ENCODE measurements at regions not wholly inside any gene's neighbourhood (a gene's known extent, or its start where the extent isn't known, plus 50 kb on each side); places are given as distances from the start of the nearest gene placed in this dataset.

GRCh38 chr22:40118979-40119378, 58.7 kb upstream of the TNRC6B start:
- Mint-ChIP-seq H3K36me3 (peaks cover 23% of the 10 kb centered on the region), H3K4me1 (peaks cover 69 to 83% (median 81%) of the 10 kb centered on the region in 3 donors), H3K9me3 (no peaks in the 10 kb centered on the region), H3K27ac (peak overlapping the region; percentile 6 to 18), H3K4me3 (no peak overlapping the region), H3K27me3 (no peaks in the 10 kb centered on the region)
- DNase-seq, result no peak
- CTCF ChIA-PET, result no interaction called here
- no peak for ATAC-seq (replicated peaks in 1 of 4)
- Histone ChIP-seq H3K36me3 (ENCODE audit: control insufficient read depth in 2 of 2, extremely low read depth in 1 of 2, insufficient read depth in 1 of 2, low read length in 1 of 2) (peaks cover 8 to 28% of the 10 kb centered on the region in 2 donors), H3K9me3 (no peaks in the 10 kb centered on the region), H3K4me3 (ENCODE audit: control insufficient read depth in 1 of 2, extremely low read depth in 1 of 2, low read length in 1 of 2) (no peak overlapping the region), H3K27me3 (replicated peaks in 1 of 2; ENCODE audit: control insufficient read depth in 2 of 2, extremely low read depth in 1 of 2, insufficient read depth in 2 of 2, low read length in 1 of 2) (no peaks in the 10 kb centered on the region), H3K4me1 (ENCODE audit: control insufficient read depth in 1 of 2, extremely low read depth in 1 of 2, insufficient read depth in 2 of 2, low read length in 2 of 2) (peaks cover 41 to 67% of the 10 kb centered on the region in 2 experiments), H3K27ac (ENCODE audit: low read length) (no peak overlapping the region)
- POLR2A ChIA-PET, result no interaction called here
- 100% methylated on average over 1 of the region's 8 CpGs for WGBS (ENCODE audit: insufficient coverage)

GRCh38 chr22:40120848-40121247, 56.9 kb upstream of the TNRC6B start:
- Histone ChIP-seq H3K36me3 (ENCODE audit: control insufficient read depth in 2 of 2, extremely low read depth in 1 of 2, insufficient read depth in 1 of 2, low read length in 1 of 2) (peaks cover 8 to 32% of the 10 kb centered on the region in 2 donors), H3K27me3 (replicated peaks in 1 of 2; ENCODE audit: control insufficient read depth in 2 of 2, extremely low read depth in 1 of 2, insufficient read depth in 2 of 2, low read length in 1 of 2) (no peaks in the 10 kb centered on the region), H3K9me3 (no peaks in the 10 kb centered on the region), H3K27ac (ENCODE audit: low read length) (no peak overlapping the region), H3K4me1 (ENCODE audit: control insufficient read depth in 1 of 2, extremely low read depth in 1 of 2, insufficient read depth in 2 of 2, low read length in 2 of 2) (peaks cover 24 to 52% of the 10 kb centered on the region in 2 experiments), H3K4me3 (ENCODE audit: control insufficient read depth in 1 of 2, extremely low read depth in 1 of 2, low read length in 1 of 2) (no peak overlapping the region)
- CTCF ChIA-PET, result interaction anchor here in 1 of 2 donors (0.6 kb wide), 1 partner anchor 18 kb away, joined by 4 read pairs; no protein-coding TSS in a partner anchor
- H3K27me3 Mint-ChIP-seq, result no peaks in the 10 kb centered on the region
- ATAC-seq (replicated peaks in 1 of 4), result no peak
- no peaks in the 10 kb centered on the region for H3K9me3 Mint-ChIP-seq
- DNase-seq, result no peak
- WGBS (ENCODE audit: insufficient coverage), result no CpG with 5 or more reads among the region's 4 CpGs
- no peak overlapping the region for H3K4me3 Mint-ChIP-seq
- H3K4me1 Mint-ChIP-seq, result peaks cover 58 to 73% (median 72%) of the 10 kb centered on the region in 3 donors
- POLR2A ChIA-PET, result interaction anchor here in 1 of 2 donors (0.5 to 0.6 kb wide), 3 partner anchors 47 to 99 kb away, joined by 3 to 4 read pairs (median 4); no protein-coding TSS in a partner anchor
- H3K36me3 Mint-ChIP-seq, result peaks cover 31% of the 10 kb centered on the region
- peak overlapping the region in 1 of 2 donors; percentile 25 for H3K27ac Mint-ChIP-seq

- Mint-ChIP-seq H3K4me3 (peak overlapping the region in 1 of 3 donors; percentile 25), H3K27ac (no peak overlapping the region), H3K9me3 (no peaks in the 10 kb centered on the region), H3K36me3 (peaks cover 31% of the 10 kb centered on the region), H3K27me3 (no peaks in the 10 kb centered on the region), H3K4me1 (peaks cover 52 to 67% (median 66%) of the 10 kb centered on the region in 3 donors)
- WGBS (ENCODE audit: insufficient coverage), result 62% methylated on average over 4 of the region's 6 CpGs
- no peaks in the 10 kb centered on the region for H3K9me3 ChIP-seq
- DNase-seq (peak in 23 of 35 experiments; percentile 5 to 60 (median 27)), ATAC-seq (replicated peaks in 1 of 4) (peak in 1 of 4 experiments; percentile 42)
- peaks cover 18 to 46% of the 10 kb centered on the region in 2 experiments for H3K4me1 ChIP-seq (ENCODE audit: control insufficient read depth in 1 of 2, extremely low read depth in 1 of 2, insufficient read depth in 2 of 2, low read length in 2 of 2)
- peaks cover 8 to 36% of the 10 kb centered on the region in 2 donors for H3K36me3 ChIP-seq (ENCODE audit: control insufficient read depth in 2 of 2, extremely low read depth in 1 of 2, insufficient read depth in 1 of 2, low read length in 1 of 2)
- no peak overlapping the region for H3K4me3 ChIP-seq (ENCODE audit: control insufficient read depth in 1 of 2, extremely low read depth in 1 of 2, low read length in 1 of 2)
- POLR2A ChIA-PET, result interaction anchor here in 1 of 2 donors (0.5 to 0.6 kb wide), 3 partner anchors 46 to 99 kb away, joined by 3 to 4 read pairs (median 4); no protein-coding TSS in a partner anchor
- CTCF ChIA-PET, result no interaction called here
- no peaks in the 10 kb centered on the region for H3K27me3 ChIP-seq (replicated peaks in 1 of 2; ENCODE audit: control insufficient read depth in 2 of 2, extremely low read depth in 1 of 2, insufficient read depth in 2 of 2, low read length in 1 of 2)
- no peak overlapping the region for H3K27ac ChIP-seq (ENCODE audit: low read length)
Observed at GRCh38 chr22:40121461-40121860, 56.3 kb upstream of the TNRC6B start.

GRCh38 chr22:40122792-40123191, 54.9 kb upstream of the TNRC6B start:
- DNase-seq, result no peak
- peaks cover 43 to 59% (median 57%) of the 10 kb centered on the region in 3 donors for H3K4me1 Mint-ChIP-seq
- peaks cover 36% of the 10 kb centered on the region for H3K36me3 Mint-ChIP-seq
- no peaks in the 10 kb centered on the region for H3K27me3 Mint-ChIP-seq
- CTCF ChIA-PET, result interaction anchor here in 1 of 2 donors (0.6 kb wide), 1 partner anchor 61 kb away, joined by 4 read pairs; no protein-coding TSS in a partner anchor
- H3K4me3 Mint-ChIP-seq, result no peak overlapping the region
- Histone ChIP-seq H3K27ac (ENCODE audit: low read length) (no peak overlapping the region), H3K9me3 (no peaks in the 10 kb centered on the region), H3K27me3 (replicated peaks in 1 of 2; ENCODE audit: control insufficient read depth in 2 of 2, extremely low read depth in 1 of 2, insufficient read depth in 2 of 2, low read length in 1 of 2) (no peaks in the 10 kb centered on the region), H3K36me3 (ENCODE audit: control insufficient read depth in 2 of 2, extremely low read depth in 1 of 2, insufficient read depth in 1 of 2, low read length in 1 of 2) (peaks cover 8 to 45% of the 10 kb centered on the region in 2 donors), H3K4me1 (ENCODE audit: control insufficient read depth in 1 of 2, extremely low read depth in 1 of 2, insufficient read depth in 2 of 2, low read length in 2 of 2) (peaks cover 9 to 35% of the 10 kb centered on the region in 2 experiments), H3K4me3 (ENCODE audit: control insufficient read depth in 1 of 2, extremely low read depth in 1 of 2, low read length in 1 of 2) (no peak overlapping the region)
- peak overlapping the region in 1 of 2 donors; percentile 7 for H3K27ac Mint-ChIP-seq
- POLR2A ChIA-PET, result interaction anchor here in 1 of 2 donors (0.5 kb wide), 1 partner anchor 696 kb away, joined by 3 read pairs; no protein-coding TSS in a partner anchor
- no peak for ATAC-seq (replicated peaks in 1 of 4)
- H3K9me3 Mint-ChIP-seq, result no peaks in the 10 kb centered on the region
- WGBS (ENCODE audit: insufficient coverage), result 86% methylated on average over 1 of the region's 5 CpGs

GRCh38 chr22:40123387-40123786, 54.3 kb upstream of the TNRC6B start:
- Histone ChIP-seq H3K27me3 (replicated peaks in 1 of 2; ENCODE audit: control insufficient read depth in 2 of 2, extremely low read depth in 1 of 2, insufficient read depth in 2 of 2, low read length in 1 of 2) (no peaks in the 10 kb centered on the region), H3K36me3 (ENCODE audit: control insufficient read depth in 2 of 2, extremely low read depth in 1 of 2, insufficient read depth in 1 of 2, low read length in 1 of 2) (peaks cover 8 to 50% of the 10 kb centered on the region in 2 donors), H3K4me1 (ENCODE audit: control insufficient read depth in 1 of 2, extremely low read depth in 1 of 2, insufficient read depth in 2 of 2, low read length in 2 of 2) (peaks cover 10 to 29% of the 10 kb centered on the region in 2 experiments), H3K4me3 (ENCODE audit: control insufficient read depth in 1 of 2, extremely low read depth in 1 of 2, low read length in 1 of 2) (no peak overlapping the region), H3K9me3 (no peaks in the 10 kb centered on the region), H3K27ac (ENCODE audit: low read length) (no peak overlapping the region)
- H3K4me1 Mint-ChIP-seq, result peaks cover 40 to 54% (median 53%) of the 10 kb centered on the region in 3 donors
- CTCF ChIA-PET, result no interaction called here
- no peaks in the 10 kb centered on the region for H3K27me3 Mint-ChIP-seq
- no peak overlapping the region for H3K4me3 Mint-ChIP-seq
- 100% methylated on average over 3 of the region's 3 CpGs for WGBS (ENCODE audit: insufficient coverage)
- DNase-seq, result no peak
- POLR2A ChIA-PET, result interaction anchor here in 1 of 2 donors (0.5 kb wide), 1 partner anchor 1332 kb away, joined by 3 read pairs; no protein-coding TSS in a partner anchor
- peaks cover 39% of the 10 kb centered on the region for H3K36me3 Mint-ChIP-seq
- no peaks in the 10 kb centered on the region for H3K9me3 Mint-ChIP-seq
- no peak for ATAC-seq (replicated peaks in 1 of 4)
- peak overlapping the region in 1 of 2 donors; percentile 7 for H3K27ac Mint-ChIP-seq

Measured in T-cell (primary cell).